HL-60 (cell line): ENCODE measurements at regions not wholly inside any gene's neighbourhood (a gene's known extent, or its start where the extent isn't known, plus 50 kb on each side); places are given as distances from the start of the nearest gene placed in this dataset.

Experiments
- DNase-seq, 2 experiments: peaks; one replicate each; pipeline ENCODE4 v3.0.0-alpha.2; 2010 to 2020; ENCODE audit warnings: low read depth in 1 of 2, low spot score in 1 of 2
- H3K27ac ChIP-seq: fragments of 250-450 bp; sonication (Bioruptor Pico); replicated peaks from 2 replicates; pipeline ENCODE4 v1.5.1; 2020; ENCODE audit warnings: mild to moderate bottlenecking, moderate library complexity
- H3K27me3 ChIP-seq: fragments of 250-450 bp; sonication (Bioruptor Pico); 2 replicates; pipeline ENCODE4 v1.5.1; 2021; ENCODE audit warnings: mild to moderate bottlenecking, moderate library complexity; ENCODE audit not compliant: insufficient read depth, poor library complexity, severe bottlenecking
- H3K4me3 ChIP-seq: replicated peaks from 2 replicates; pipeline ENCODE4 v1.5.1; 2011; ENCODE audit warnings: mild to moderate bottlenecking, control low read depth, low read length; ENCODE audit not compliant: insufficient read depth
- GABPA ChIP-seq: IDR thresholded peaks from 2 replicates; pipeline ENCODE4 v1.6.1; 2012; ENCODE audit warnings: low read depth
- POLR2AphosphoS5 ChIP-seq: IDR thresholded peaks from 2 replicates; pipeline ENCODE4 v1.6.1; 2012; ENCODE audit warnings: low read depth
- SPI1 ChIP-seq: IDR thresholded peaks from 2 replicates; pipeline ENCODE4 v1.6.1; 2012; ENCODE audit warnings: low read depth, mild to moderate bottlenecking, borderline replicate concordance
- TF ChIP-seq, protein P1 (sequence below): IDR thresholded peaks from 2 replicates; pipeline ENCODE4 v1.6.1; 2012; ENCODE audit warnings: low read depth; ENCODE audit not compliant: insufficient replicate concordance
- TF ChIP-seq, protein P2 (sequence below): IDR thresholded peaks from one replicate; pipeline ENCODE4 v1.5.1; 2011; ENCODE audit warnings: low read length, control low read depth, inconsistent platforms; ENCODE audit not compliant: insufficient read depth

DNA sequence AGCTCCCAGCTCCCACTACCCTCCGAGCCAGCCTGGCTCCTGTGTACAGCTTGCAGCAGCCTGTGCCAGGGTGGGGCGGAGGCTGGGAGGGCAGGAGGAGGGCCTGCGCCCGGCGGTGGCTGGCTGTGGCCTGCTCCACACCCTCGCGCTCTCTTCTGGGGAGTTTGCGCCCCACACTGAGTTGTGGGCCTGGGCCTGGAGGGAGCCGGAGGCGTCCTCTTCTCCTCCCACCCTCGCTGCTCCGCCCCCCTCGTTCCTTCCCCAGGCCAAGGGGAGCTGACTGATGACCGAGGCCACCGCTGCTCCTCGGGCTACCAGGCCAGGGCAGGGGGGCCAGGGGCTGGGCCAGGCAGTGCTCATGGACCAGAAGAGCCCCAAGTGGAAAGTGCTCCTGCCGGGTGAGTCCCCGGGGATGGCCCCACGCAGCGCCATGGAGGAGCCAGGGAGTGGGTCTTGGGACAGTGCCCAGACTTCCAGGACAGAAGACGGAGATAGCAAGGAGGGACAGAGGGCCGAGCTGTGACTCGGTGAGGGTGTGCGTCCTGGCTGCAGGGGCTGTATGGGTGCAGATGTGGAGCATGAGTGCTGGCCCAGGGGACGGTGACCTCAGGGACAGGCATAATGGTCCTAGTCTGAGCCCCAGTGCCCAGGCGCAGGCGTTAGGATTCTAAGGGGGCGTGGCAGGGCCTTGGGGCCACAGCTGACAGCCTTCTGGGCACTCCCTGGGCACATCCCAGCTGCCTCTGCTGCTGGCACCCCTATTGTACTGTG lies 242.1 kb upstream of the GSE1 start:
- Histone ChIP-seq H3K27ac (no peak overlapping the region), H3K27me3 (peaks cover 2% of the 10 kb centered on the region), H3K4me3 (no peak overlapping the region)
- DNase-seq, result no peak
- TF ChIP-seq, protein P1, sequence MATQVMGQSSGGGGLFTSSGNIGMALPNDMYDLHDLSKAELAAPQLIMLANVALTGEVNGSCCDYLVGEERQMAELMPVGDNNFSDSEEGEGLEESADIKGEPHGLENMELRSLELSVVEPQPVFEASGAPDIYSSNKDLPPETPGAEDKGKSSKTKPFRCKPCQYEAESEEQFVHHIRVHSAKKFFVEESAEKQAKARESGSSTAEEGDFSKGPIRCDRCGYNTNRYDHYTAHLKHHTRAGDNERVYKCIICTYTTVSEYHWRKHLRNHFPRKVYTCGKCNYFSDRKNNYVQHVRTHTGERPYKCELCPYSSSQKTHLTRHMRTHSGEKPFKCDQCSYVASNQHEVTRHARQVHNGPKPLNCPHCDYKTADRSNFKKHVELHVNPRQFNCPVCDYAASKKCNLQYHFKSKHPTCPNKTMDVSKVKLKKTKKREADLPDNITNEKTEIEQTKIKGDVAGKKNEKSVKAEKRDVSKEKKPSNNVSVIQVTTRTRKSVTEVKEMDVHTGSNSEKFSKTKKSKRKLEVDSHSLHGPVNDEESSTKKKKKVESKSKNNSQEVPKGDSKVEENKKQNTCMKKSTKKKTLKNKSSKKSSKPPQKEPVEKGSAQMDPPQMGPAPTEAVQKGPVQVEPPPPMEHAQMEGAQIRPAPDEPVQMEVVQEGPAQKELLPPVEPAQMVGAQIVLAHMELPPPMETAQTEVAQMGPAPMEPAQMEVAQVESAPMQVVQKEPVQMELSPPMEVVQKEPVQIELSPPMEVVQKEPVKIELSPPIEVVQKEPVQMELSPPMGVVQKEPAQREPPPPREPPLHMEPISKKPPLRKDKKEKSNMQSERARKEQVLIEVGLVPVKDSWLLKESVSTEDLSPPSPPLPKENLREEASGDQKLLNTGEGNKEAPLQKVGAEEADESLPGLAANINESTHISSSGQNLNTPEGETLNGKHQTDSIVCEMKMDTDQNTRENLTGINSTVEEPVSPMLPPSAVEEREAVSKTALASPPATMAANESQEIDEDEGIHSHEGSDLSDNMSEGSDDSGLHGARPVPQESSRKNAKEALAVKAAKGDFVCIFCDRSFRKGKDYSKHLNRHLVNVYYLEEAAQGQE, result no peak
- TF ChIP-seq POLR2AphosphoS5 (no peak), SPI1 (no peak), GABPA (no peak)
- TF ChIP-seq, protein P2, sequence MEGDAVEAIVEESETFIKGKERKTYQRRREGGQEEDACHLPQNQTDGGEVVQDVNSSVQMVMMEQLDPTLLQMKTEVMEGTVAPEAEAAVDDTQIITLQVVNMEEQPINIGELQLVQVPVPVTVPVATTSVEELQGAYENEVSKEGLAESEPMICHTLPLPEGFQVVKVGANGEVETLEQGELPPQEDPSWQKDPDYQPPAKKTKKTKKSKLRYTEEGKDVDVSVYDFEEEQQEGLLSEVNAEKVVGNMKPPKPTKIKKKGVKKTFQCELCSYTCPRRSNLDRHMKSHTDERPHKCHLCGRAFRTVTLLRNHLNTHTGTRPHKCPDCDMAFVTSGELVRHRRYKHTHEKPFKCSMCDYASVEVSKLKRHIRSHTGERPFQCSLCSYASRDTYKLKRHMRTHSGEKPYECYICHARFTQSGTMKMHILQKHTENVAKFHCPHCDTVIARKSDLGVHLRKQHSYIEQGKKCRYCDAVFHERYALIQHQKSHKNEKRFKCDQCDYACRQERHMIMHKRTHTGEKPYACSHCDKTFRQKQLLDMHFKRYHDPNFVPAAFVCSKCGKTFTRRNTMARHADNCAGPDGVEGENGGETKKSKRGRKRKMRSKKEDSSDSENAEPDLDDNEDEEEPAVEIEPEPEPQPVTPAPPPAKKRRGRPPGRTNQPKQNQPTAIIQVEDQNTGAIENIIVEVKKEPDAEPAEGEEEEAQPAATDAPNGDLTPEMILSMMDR, result no peak

DNA sequence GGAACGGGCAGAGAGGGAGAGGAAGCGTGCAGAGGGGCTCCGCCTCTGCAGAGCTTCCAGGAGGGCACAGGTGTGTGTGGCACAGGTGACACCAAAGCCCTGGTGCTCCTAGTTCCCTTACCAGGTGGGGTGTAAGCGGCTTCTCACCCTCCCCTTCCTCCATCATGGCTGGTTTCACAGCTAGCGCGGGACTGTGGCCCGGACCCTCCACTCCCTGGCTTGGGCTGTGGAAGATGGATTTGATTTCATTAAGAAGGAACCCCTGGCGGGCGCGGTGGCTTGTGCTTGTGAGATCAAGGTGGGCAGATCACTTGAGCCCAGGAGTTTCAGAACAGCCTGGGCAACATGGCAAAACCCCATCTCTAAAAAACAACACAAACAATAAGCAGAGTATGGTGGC lies 241.2 kb upstream of the GSE1 start:
- TF ChIP-seq GABPA (no peak), POLR2AphosphoS5 (no peak)
- Histone ChIP-seq H3K4me3 (no peak overlapping the region), H3K27me3 (peaks cover 2% of the 10 kb centered on the region), H3K27ac (no peak overlapping the region)
- DNase-seq, result no peak

DNA sequence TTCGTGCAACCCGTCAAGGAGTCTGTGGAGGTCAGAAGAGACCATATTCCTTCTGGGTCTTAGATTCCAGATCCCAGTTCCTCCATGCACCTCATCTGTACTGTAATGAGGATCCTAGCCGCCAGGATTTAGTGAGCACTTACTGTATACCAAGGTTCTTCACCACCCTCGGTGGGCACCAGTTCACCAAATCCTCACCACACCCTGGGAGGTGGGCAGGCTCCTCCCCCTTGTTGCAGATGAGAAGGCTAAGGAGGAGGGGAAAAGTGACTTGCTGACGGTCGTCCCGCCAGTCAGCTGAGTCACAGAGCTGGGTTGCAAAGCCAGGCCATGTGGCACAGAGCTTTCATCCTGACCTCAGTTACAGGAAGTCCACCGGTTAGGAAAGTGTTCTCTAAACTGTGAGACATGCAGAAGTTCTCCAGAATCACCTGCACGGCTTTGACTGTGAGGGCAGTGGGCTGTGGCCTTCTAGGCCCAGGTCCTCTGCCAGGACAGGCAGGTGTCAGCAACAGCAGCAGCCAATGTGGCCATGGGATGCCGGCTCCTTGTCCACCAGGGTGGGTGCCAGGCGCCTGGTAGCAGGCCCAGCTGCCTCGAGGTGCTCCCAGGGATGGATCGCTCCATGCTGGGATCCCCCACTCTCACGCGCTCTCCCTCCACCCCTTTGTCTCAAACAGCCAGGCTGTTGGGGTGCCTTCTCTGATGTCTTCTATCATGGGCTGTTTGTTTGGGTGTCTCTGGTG lies 240.3 kb upstream of the GSE1 start:
- no peak overlapping the region for H3K4me3 ChIP-seq
- peak; percentile 41 to 71 for DNase-seq
- no peaks in the 10 kb centered on the region for H3K27me3 ChIP-seq
- no peak for TF ChIP-seq POLR2AphosphoS5
- TF ChIP-seq, protein P1, result no peak
- TF ChIP-seq, protein P2, result no peak
- TF ChIP-seq SPI1, result no peak; the same call in 1 of the 2 replicates
- no peak for TF ChIP-seq GABPA
- no peak overlapping the region for H3K27ac ChIP-seq

DNA sequence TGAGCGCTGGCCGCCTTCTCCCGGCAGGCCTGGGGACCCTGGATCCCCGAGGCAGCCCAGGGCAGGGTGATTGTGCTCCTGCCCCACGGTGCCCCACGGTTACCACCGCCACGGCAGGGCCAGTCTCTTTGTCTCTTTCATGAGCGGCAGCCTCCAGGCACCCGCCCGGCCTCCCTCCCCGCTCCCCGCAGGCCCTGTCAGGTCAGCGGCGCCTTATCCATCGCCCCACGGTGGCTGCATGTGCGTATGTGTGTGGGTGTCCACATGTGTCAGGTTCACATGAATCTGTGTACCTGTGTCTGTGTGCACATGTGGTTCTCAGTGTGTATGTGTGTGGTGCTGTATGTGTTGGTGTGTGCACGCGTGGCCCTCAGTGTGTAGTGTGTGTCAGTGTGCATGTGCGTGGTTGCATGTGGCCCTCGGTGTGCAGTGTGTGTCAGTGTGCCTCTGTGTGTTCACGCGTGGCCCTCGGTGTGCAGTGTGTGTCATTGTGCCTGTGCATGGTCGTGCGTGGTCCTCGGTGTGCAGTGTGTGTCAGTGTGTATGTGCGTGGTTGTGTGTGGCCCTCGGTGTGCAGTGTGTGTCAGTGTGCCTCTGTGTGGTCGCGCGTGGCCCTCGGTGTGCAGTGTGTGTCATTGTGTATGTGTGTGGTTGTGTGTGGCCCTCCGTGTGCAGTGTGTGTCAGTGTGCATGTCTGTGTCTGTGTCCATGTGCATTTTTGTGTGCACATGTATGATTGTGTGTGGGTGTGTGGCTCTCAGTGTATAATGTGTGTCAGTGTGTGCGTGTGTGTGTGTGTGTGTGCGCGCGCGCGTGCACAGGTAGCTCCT lies 239.2 kb upstream of the GSE1 start:
- Histone ChIP-seq H3K27me3 (no peaks in the 10 kb centered on the region), H3K4me3 (no peak overlapping the region), H3K27ac (no peak overlapping the region)
- DNase-seq, result no peak
- TF ChIP-seq POLR2AphosphoS5 (no peak), SPI1 (no peak)
